ENCODE measurements at regions not wholly inside any gene's neighbourhood (a gene's known extent, or its start where the extent isn't known, plus 50 kb on each side); places are given as distances from the start of the nearest gene placed in this dataset.

- no peak for DNase-seq (ENCODE audit: low read depth)
These were observed 115.8 kb upstream of the SERTAD2 start for GRCh38 chr2:64769392-64770044.

GRCh38 chr2:64770137-64770780 is 116.5 kb upstream of the SERTAD2 start:
- no peak for DNase-seq (ENCODE audit: low read depth)

GRCh38 chr2:64770781-64771334 is 117.1 kb upstream of the SERTAD2 start:
- DNase-seq (ENCODE audit: low read depth): no peak

GRCh38 chr2:64771737-64772136 is 118.0 kb upstream of the SERTAD2 start:
- no peak for DNase-seq (ENCODE audit: low read depth)

- no peak for DNase-seq (ENCODE audit: low read depth)
These were observed 119.9 kb upstream of the SERTAD2 start for GRCh38 chr2:64773461-64774118.

- no peak for DNase-seq (ENCODE audit: low read depth)
These were observed 124.1 kb upstream of the SERTAD2 start for GRCh38 chr2:64777841-64778240.

GRCh38 chr2:64779117-64779690 is 125.5 kb upstream of the SERTAD2 start:
- no peak for DNase-seq (ENCODE audit: low read depth)

GRCh38 chr2:64780041-64780440 is 126.3 kb upstream of the SERTAD2 start:
- DNase-seq (ENCODE audit: low read depth): no peak

- no peak for DNase-seq (ENCODE audit: low read depth)
These were observed 128.1 kb upstream of the SERTAD2 start for GRCh38 chr2:64781711-64782390.

GRCh38 chr2:64784168-64785061 is 130.7 kb upstream of the SERTAD2 start:
- no peak for DNase-seq (ENCODE audit: low read depth)

- no peak for DNase-seq (ENCODE audit: low read depth)
These were observed 131.5 kb upstream of the SERTAD2 start for GRCh38 chr2:64785245-64785644.

GRCh38 chr2:64786343-64787018 is 132.8 kb upstream of the SERTAD2 start:
- DNase-seq (ENCODE audit: low read depth): no peak

GRCh38 chr2:64787019-64787365 is 133.3 kb upstream of the SERTAD2 start:
- no peak for DNase-seq (ENCODE audit: low read depth)

GRCh38 chr2:64787698-64788097 is 134.0 kb upstream of the SERTAD2 start:
- no peak for DNase-seq (ENCODE audit: low read depth)

GRCh38 chr2:64789466-64790320 is 136.0 kb upstream of the SERTAD2 start:
- no peak for DNase-seq (ENCODE audit: low read depth)

GRCh38 chr2:64792300-64792699 is 138.6 kb upstream of the SERTAD2 start:
- no peak for DNase-seq (ENCODE audit: low read depth)

- no peak for DNase-seq (ENCODE audit: low read depth)
These were observed 139.4 kb upstream of the SERTAD2 start for GRCh38 chr2:64792995-64793639.

GRCh38 chr2:64793701-64794100 is 140.0 kb upstream of the SERTAD2 start:
- DNase-seq (ENCODE audit: low read depth): no peak

GRCh38 chr2:64794426-64794995 is 140.8 kb upstream of the SERTAD2 start:
- no peak for DNase-seq (ENCODE audit: low read depth)

All from activated gamma-delta T cell treated with anti-CD3 and anti-CD28 coated beads, Interleukin-2, amount 50 U/mL, for 16 hours (primary cell).